Left lung (tissue), 4 donors: ENCODE measurements at regions not wholly inside any gene's neighbourhood (a gene's known extent, or its start where the extent isn't known, plus 50 kb on each side); places are given as distances from the start of the nearest gene placed in this dataset.

Source experiments
- ATAC-seq: fragments of 200-7000 bp; cut with Tn5 transposase; one replicate; pipeline ENCODE4 v1.9.1; 2020; ENCODE audit warnings: moderate library complexity
- DNase-seq, 4 donors: peaks; one replicate each; pipeline ENCODE4 v3.0.0-alpha.2; 2013 to 2020
- H3K27ac ChIP-seq, 2 donors: fragments of 200-600 bp; sonication (generic) in 1 of 2; one replicate each; pipeline versions ENCODE4 v1.5.0 to v1.8.0; 2020 to 2021
- H3K27me3 ChIP-seq, 2 donors: fragments of 200-600 bp; sonication (generic) in 1 of 2; one replicate each; pipeline versions ENCODE4 v1.5.0 to v1.8.0; 2020 to 2021
- H3K36me3 ChIP-seq, 2 donors: fragments of 200-600 bp; sonication (generic) in 1 of 2; one replicate each; pipeline versions ENCODE4 v1.5.0 to v1.8.0; 2020 to 2021
- H3K4me1 ChIP-seq, 2 donors: fragments of 200-600 bp; one replicate each; pipeline ENCODE4 v1.8.0; 2021
- H3K4me3 ChIP-seq, 2 donors: fragments of 200-600 bp; sonication (generic) in 1 of 2; one replicate each; pipeline versions ENCODE4 v1.5.0 to v1.8.0; 2020 to 2021; ENCODE audit warnings: mild to moderate bottlenecking in 1 of 2
- H3K9me3 ChIP-seq, 2 donors: fragments of 200-600 bp; sonication (generic) in 1 of 2; one replicate each; pipeline versions ENCODE4 v1.5.0 to v1.8.0; 2020 to 2021
- CTCF ChIP-seq, 2 donors: fragments of 200-600 bp; sonication (generic) in 1 of 2; IDR thresholded peaks; one replicate each; pipeline versions ENCODE4 v1.5.0 to v1.8.0; 2021; ENCODE audit warnings: antibody characterized with exemption in 2 of 2
- intact Hi-C, 2 donors: fragments of 100-400 bp; cut with DNase I; formaldehyde crosslinking; loops; one replicate each; pipeline versions ENCODE4 v1.11.2 to v1.14.2; 2022
- donor health status: DM: no; HTN: yes; CAD: no.
- donor health status: DM: no; HTN: no; CAD: no.

DNA sequence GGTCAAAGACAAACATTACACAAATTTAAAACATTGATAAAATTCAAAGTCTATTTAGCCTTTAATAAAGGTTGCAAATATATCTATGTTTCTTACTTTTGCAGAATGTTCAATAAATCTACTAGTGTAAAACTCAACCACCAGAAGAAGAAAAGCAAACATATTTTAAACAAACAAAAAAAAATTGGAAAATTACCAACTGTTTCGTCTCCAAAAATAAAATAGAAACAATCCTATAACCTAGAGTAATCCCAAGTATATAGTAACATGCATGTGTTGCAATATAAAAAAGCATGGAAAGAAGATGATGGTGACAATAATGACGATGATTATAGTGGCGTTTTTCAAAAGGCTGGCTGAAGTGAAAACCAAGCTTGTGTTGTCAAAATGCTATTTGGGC lies 86.0 kb upstream of the PAPPA start:
- no peaks in the 10 kb centered on the region for H3K9me3 ChIP-seq
- H3K27ac ChIP-seq: no peak overlapping the region
- ATAC-seq (no peak), DNase-seq (no peak)
- no peaks in the 10 kb centered on the region for H3K36me3 ChIP-seq
- no peak overlapping the region for H3K4me3 ChIP-seq
- H3K4me1 ChIP-seq: no peaks in the 10 kb centered on the region
- H3K27me3 ChIP-seq: no peaks in the 10 kb centered on the region
- intact Hi-C loops: no loop called here
- TF ChIP-seq CTCF (IDR thresholded peaks at IDR 0.05): no peak

GRCh38 chr9:116070256-116070914 lies 83.2 kb upstream of the PAPPA start:
- Histone ChIP-seq H3K9me3 (no peaks in the 10 kb centered on the region), H3K27ac (no peak overlapping the region), H3K4me3 (no peak overlapping the region), H3K36me3 (no peaks in the 10 kb centered on the region), H3K4me1 (no peaks in the 10 kb centered on the region), H3K27me3 (no peaks in the 10 kb centered on the region)
- ATAC-seq (no peak), DNase-seq (no peak)
- no peak for TF ChIP-seq CTCF (IDR thresholded peaks at IDR 0.05)
- intact Hi-C loops: no loop called here

DNA sequence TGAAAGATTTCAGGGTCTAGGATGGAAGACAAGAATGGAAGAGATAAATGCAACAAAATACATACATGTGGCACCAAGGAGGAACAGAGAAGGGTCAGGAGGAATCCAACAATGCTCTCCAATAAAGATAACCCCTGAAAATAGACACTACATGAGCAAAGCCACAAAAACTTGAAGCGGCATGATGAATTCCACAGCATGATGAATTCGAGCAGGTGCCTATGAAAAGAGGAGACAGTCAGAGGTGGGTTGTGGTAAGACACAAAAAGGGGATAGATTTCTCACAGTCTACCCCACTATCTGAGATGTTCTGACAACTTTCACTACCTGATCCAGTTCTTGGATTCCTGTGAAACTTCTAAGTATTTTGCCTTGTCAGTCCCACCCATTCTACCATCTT lies 81.5 kb upstream of the PAPPA start:
- no peak overlapping the region for H3K4me3 ChIP-seq
- no peak for TF ChIP-seq CTCF (IDR thresholded peaks at IDR 0.05)
- no peaks in the 10 kb centered on the region for H3K9me3 ChIP-seq
- no peaks in the 10 kb centered on the region for H3K36me3 ChIP-seq
- H3K27me3 ChIP-seq: no peaks in the 10 kb centered on the region
- H3K27ac ChIP-seq: no peak overlapping the region
- DNase-seq: no peak
- intact Hi-C loops: no loop called here
- ATAC-seq: no peak
- H3K4me1 ChIP-seq: no peaks in the 10 kb centered on the region

- DNase-seq (peak in 1 of 4 donors; percentile 39), ATAC-seq (no peak)
- Histone ChIP-seq H3K4me1 (no peaks in the 10 kb centered on the region), H3K4me3 (no peak overlapping the region), H3K27ac (no peak overlapping the region), H3K9me3 (no peaks in the 10 kb centered on the region), H3K27me3 (no peaks in the 10 kb centered on the region), H3K36me3 (no peaks in the 10 kb centered on the region)
- TF ChIP-seq CTCF (IDR thresholded peaks at IDR 0.05): no peak
- intact Hi-C loops: no loop called here
These were observed 79.8 kb upstream of the PAPPA start for GRCh38 chr9:116073826-116074225.

GRCh38 chr9:116074658-116075057 lies 78.9 kb upstream of the PAPPA start:
- Histone ChIP-seq H3K4me3 (no peak overlapping the region), H3K9me3 (no peaks in the 10 kb centered on the region), H3K4me1 (no peaks in the 10 kb centered on the region), H3K36me3 (no peaks in the 10 kb centered on the region), H3K27me3 (no peaks in the 10 kb centered on the region), H3K27ac (no peak overlapping the region)
- no peak for DNase-seq
- intact Hi-C loops: no loop called here
- peak; percentile 27 for ATAC-seq
- no peak for TF ChIP-seq CTCF (IDR thresholded peaks at IDR 0.05)
